Activated T-cell treated with anti-CD3 and anti-CD28 coated beads, Interleukin-2, amount 50 U/mL, for 1 hour (primary cell): ENCODE measurements at regions not wholly inside any gene's neighbourhood (a gene's known extent, or its start where the extent isn't known, plus 50 kb on each side); places are given as distances from the start of the nearest gene placed in this dataset.

Source experiments
- DNase-seq: peaks from one replicate; pipeline ENCODE4 v3.0.0-alpha.2; 2020

DNA sequence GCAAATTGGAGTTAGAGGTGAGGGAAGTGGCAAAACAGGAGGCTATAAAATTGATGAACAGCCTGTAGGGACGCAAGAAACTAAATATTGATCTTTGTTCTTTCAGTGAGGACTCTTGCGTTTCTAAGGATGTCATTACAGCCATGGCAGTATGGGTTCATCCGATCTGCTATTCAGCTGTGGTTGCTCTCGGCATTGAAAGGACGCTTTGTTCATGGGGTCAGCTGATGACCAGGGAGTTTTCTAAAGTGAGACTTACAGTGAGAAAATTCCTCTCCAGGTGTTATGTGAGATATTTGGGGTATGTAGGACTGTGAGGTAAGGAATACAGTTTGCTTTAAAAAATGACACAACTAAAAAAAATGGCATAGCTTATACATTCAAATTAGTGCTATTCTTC, 52.7 kb upstream of the PELI1 start:
- DNase-seq = no peak

DNA sequence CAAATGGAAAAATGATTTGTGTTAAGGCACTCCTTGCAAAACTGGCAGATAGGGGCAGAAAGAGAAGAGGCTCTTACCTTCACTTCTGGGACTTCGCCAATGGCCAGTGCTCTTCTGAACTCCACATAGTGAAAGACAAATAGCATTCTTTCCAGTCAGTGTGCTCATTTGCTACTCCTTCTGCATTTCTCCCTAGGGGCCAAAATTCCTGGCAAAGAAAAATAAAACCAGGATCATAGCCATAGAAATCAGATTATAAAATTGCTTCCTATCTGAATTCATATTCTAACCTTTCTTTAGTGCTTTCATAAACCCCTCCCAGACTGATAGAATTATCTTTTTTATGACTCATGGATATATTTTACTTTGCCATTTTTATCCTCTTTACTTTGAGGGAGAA, 56.9 kb upstream of the PELI1 start:
- DNase-seq = no peak

DNA sequence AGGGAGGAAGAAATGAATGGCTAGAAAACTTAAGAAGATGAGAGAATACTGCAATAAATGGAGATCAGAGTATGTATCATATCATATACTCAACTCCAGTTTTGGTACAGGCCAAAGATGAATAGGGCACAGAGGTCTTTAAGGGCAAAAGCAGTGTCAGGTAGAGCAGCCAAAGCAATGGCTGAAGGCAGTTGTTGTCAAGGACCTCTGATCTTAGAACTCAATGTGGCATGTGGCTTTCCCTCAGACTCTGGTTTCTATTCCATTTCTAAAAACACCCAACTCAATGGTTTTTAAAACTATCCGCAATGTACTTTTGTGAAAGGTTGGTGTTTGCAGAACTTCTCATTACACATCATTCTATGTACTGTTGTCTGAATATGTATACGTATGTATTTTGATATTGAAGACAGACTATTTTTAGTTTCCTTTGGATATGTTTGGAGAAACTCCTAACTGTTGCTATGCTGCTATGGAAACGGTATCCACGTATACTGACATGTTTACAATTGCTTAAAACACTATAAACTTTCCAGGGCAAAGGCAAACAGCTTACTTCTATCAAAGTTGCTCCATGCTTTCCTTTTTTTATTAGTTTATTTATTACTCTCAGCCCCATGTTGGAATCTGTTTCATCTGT, 58.1 kb upstream of the PELI1 start:
- DNase-seq = no peak

DNA sequence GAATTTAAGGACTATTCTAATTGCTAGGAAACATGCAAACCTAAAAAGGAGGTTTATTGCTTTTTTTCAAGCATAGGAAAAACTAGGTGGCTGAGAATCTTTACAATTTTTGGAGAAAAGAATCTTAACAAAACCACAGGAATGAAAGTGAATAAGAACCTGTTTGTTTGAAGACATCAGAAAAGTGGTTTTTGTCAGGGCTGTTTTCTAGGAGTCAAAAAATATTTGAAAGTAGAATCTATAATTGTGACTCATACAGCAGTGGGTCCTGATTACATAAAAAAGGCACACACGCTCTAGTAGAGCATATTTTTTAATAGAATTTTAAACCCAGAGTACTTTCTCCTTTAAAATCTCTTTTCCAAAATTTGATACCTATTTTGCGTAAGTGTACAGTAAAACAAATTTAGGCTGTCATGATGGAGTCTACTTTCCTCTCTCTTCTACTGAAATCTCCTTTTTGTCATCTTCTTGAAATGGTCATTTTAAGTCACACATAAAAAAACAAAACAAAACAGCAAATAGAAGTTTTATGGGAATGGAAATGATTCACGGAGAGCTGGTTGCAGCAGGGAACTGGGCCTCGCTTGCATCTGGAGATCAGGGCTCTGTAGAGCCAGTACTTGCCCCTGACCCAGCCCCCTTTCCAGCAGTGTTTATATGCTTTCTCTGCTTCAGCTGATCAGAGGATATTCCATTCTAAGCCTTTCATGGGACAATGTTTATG, 59.1 kb upstream of the PELI1 start:
- no peak for DNase-seq

DNA sequence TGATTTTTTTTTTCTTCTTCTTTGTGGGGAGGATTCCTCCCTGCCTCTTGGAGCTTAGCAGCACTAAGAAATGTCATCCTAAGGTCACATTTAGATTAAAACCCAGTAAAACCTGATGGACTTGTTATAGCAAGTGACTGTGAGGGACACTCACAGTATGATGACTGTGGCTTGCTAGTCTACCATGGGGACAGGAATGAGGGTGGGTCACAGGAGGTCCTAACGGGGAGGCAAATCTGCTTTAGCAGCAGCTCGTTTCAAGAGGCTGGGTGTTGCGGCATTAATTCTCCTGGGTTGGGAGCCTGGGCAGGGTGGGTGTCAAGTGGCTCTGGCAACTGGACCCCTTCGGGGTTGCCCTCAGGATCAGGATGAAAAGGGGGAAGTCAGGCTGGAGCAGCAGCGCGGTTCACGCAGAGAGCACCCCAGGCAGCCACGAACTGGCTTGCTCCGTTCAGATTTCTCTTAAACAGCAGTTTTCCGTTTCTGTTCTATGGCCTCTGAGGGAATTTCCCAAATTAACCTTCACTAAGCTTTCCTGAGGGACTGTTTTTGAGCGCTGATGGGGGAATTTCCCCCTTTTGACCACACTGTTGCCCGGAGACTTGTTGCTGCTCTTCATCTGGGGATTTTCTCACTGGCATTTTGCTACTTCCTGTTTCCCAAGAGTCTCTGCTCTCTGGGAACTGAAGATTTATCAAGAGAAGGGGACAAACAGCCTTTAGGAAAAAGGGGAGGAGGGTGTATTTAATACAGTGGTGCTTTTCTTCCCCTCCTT, 59.8 kb upstream of the PELI1 start:
- DNase-seq = peak; percentile 42

DNA sequence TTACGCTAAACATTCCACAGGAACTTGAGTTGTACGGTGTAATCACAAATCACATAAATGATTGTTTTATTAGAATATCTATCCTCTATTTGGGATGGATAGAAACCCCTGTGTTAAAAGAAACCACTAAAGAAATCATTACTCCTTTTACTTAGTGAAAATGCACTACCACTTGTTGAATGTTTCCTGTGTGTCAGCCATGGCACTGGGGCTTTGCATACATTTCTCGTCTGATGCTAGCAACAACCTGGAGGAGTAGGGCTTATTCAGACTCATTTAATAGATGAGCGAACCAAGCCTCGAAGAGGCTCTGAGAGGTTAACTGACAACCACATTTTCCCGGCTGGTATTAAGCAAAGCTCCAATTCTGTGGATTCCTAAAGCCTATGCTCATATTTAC, 60.5 kb upstream of the PELI1 start:
- no peak for DNase-seq

DNA sequence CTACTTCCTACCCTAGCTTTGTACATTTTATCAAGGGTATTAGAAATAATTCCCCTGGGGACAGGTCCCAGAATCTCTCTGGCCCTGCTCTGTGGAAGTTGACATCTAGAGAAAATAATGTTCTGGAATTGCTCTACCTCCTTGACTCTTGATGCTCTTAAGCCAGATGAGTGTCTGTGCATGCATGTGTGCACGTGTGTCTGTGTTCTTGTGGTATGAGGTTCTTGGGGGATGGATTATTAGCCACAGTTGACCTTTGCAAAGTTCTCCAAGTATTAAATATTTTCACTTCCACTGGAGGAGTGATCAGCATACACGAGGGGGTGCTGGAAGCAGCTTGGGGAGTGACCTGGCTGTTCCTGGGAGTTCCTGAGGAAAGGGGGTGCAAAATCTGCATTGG, 61.2 kb upstream of the PELI1 start:
- DNase-seq = no peak

DNA sequence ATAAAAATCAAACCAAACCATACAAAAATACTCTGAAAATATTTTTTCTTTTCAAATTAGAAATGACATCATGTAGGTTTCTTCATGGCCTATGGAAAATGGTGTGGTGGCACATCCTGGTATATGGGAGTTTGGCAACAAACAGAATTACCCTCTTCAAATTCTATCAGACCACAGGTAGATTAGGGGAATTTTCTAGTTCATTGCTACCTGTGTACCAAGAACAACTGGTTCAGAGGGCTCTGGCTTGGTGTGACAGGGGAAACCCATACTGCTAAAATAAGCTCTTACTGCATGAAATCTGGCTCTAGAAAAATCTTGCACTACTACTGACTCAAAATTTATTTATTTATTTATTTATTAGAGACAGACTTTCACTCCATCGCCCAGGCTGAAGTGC, 63.4 kb upstream of the PELI1 start:
- DNase-seq = no peak

DNA sequence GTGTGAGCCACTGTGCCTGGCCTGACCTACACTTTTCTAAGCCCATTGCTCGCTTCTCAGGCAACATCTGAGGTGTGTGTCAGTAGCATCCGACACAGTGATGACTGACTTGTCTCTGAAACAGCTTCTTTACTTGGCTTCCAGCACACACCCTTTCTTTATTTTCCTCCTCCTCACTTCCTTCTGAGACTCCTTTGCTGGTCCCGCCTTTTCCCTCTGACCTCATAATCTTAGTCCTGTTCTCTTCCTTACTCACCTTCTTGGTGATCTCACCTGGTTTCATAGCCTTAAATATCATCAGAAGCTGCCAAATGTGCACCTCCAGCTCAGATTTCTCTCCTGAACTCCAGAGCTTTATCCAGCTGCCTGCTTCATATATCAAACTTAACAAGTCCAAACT, 66.6 kb upstream of the PELI1 start:
- no peak for DNase-seq

DNA sequence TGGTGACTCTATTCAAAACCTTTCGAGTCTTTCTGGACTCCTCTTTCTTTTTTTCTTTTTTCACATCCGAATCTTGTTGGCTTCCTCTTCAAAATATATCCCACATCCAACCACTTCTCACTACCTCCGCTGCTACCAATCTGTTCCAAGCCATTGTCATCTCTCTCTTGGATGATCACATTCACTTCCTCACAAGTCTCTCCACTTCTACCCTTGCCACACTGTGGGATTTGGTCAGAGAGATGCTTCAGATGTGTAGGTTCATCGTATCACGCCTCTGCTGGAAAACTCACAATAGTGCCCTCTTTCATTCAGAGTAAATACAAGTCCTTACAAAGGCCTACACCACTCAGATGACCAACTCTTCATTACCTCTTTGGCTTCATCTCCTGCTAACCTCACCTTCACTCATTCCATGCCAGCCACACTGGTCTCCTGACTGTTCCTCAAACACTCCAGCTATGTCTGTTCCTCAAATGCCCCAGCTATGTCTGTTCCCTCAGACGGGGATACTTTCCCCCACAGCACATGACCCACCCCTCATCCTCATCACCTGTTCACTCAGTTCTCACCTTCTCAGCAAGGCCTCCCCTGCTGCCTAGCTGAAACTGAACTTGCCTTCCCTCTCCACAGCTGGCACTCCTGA, 67.2 kb upstream of the PELI1 start:
- no peak for DNase-seq

DNA sequence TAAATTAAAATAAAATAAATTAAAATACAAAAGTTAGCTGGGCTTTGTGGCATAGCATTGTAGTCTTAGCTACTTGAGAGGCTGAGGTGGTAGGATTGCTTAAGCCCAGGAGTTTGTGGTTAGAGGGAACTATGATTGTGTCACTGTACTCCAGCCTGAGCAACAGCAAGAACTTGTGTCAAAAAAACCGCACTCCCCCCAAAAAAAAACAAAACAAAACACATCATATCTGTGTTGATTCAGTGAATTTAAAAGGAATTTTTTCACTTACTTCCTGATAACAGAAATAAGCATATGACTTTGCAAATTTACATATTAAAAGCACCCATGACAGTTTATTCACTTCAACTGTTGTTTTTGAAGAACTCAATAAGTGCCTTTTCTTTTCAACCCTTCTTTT, 68.1 kb upstream of the PELI1 start:
- DNase-seq = no peak

DNA sequence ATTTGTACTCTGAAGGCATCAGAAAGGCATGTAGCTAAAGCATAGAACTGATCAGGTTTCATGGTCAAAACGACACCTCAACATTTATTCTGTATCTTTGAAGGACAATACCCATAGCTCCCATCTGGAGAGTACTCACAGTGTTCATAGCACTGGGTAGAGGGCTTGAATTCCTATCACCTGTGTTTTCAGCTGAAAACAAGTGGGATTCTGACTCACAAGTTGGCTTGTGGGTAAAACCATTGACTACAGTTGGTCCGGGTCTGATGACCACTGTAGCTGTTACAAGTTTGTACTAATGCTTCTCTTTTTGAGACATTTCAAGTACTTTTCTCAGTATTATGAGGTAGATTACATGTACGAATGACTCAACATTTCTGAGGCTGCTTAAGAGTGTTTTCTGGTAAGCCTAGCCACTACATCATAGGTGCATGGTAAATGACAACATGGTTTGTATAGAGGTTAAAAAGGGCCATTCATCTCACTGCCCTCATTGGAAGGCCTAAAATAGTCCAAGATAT, 68.6 kb upstream of the PELI1 start:
- DNase-seq = no peak

DNA sequence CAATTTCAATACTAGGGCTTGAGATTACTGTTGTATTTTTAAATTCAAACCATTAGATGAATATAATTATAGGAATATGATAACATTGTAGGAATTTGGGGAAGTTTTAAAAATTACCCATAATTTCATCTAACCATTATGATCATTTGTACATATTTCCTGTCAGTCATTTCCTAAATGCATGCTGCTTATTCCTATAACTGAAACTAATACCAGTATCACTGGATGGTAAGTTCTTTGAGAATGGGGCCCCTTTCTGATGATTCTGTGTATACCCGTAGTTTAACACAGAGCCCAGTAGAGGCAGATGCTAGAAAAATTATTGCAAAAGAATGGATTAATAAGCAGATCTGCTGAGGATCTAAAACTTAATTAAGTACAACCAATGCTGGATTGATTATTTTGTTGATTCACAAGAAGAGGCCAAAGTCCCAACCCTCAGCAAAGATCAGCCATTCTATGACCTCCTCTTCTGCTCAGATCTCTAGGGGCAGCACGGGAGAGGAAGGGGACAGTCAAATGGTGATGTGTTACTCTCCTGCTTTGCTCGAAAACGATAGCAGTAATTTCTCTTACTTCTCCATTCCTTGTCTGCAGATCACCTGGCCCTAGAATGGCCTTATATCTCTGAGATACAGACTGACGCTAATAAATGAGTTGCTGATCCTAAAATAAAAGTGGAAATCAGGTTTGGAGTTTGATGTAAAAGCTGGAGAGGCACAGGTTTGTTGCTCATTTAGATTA, 69.5 kb upstream of the PELI1 start:
- no peak for DNase-seq

DNA sequence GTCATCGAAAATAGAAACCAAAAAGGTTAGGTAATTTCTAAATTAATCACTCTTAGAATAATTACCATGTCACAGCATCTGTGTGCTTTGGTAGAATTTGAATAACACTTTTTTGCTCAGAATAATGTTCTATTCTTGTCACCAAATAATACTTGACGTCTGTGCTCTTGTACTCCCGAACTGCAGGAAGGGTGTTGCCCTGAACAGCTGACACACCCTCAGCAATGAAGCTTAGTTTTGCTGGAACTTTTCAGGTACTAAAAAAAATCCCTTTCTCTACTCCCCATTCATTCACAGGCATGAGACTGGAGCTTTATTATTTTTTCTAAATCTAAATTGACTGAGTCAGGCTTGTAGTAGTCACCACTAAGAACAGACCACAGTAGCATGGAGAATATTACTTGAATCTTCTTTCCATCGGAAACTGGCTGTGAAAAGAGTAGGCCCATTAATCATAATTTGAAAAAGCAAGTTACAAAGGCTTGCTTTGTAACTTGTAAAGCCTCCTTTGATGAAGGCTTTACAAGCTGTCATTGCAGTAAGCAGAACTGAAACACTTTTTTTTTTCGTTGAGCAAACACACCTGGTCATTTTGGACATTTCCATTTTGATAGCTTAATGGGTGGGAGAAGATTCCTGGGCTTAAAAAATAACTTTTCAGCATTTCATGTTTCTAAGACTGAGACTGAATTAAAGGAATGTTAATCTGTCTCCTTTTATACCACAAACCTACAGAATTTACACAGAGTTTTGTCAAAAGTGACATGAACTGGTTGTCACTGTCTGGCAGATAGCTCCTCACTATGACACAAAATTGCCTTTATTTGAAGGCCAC, 70.3 kb upstream of the PELI1 start:
- DNase-seq = no peak

DNA sequence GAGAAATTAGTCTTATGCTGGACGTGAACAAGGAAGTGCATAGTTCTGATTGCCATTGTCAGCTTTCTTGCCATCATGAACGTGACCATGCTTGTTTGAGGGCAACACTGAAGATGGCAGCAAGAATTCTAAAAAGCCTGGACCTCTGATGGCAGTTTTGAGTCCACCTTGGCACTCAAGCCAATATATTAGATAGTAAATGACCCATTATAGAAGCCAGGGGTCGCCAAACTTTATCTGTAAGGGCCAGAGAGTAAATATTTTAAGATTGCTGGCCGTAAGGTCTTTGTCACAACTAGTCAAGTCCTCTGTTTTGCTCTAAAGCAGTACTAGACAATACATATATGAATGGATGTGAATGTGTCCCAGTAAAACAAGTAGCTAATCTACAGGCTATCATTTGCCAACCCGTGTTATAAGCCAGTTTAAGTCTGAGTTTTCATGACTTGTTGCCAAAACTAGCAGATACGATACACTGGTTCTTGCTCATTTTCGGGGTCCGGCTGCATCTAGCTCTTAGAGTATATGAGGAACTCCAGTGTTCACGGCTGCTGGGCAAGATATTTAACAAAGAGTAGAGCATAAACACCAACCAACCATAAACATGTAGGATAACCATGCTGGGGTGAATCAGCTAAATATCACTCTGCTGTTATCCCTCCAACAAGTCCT, 73.1 kb upstream of the PELI1 start:
- no peak for DNase-seq

DNA sequence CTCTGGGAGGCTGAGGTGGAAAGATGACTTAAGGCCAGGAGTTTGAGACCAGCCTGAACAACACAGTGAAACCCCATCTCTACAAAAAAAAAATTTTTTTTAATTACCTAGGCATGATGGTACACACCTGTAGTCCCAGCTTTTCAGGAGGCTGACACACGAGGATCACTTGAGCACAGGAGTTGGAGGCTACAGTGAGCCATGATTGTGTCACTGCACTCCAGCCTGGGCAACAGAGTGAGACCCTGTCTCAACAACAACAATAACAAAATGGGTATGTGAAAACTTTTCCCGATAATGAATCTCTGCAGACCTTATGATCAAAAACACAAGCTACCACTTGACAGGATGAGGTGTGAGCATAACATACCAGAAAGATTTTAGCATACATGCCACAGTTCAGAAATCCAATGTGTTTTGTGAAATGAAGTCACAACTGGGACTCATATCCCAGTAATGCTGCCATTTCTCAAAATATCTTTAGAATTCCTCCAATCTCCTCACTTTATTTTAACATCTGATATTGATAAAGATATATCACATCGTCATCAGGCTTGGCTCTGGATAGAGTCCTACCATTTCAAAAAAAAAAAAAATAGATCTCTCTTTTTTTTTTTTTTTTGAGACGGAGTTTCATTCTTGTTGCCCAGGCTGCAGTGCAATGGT, 74.0 kb upstream of the PELI1 start:
- no peak for DNase-seq

DNA sequence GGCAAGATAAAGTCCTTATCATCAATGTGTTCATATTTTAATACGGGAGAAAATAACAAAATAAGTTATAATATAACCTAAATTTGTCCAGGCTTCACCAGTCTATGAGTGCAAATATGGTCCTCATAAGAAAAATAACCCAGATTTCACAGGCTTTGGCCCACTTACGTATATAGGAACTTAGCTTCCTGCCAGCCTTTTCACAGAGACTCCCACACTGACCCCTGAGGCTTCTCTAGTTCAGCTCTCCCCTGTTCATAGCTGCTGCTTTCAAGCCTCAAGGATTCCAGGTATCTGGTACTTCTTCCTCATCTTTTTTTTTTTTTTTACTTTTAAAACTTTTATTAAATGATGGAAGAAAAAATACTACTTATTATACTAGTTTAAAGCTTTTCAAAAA, 74.9 kb upstream of the PELI1 start:
- DNase-seq = no peak

DNA sequence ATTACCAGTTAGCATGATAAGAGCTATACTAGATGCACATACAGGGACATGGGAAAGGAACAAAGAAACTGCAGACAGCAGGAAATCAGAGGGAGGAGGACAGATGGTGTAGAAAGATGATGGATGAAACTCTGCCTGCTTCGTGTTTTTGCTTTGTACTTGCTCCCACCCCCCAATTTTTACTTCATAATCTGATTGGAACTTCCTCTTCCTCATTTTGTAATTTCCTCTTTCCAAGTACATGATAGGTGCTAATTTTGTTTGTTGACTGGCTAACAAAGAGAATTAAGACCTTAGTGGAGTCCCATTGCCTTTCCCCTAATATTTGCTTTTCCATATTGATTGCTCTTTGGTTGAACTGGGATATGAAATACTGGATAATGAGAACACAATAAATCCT, 76.0 kb upstream of the PELI1 start:
- DNase-seq = no peak

DNA sequence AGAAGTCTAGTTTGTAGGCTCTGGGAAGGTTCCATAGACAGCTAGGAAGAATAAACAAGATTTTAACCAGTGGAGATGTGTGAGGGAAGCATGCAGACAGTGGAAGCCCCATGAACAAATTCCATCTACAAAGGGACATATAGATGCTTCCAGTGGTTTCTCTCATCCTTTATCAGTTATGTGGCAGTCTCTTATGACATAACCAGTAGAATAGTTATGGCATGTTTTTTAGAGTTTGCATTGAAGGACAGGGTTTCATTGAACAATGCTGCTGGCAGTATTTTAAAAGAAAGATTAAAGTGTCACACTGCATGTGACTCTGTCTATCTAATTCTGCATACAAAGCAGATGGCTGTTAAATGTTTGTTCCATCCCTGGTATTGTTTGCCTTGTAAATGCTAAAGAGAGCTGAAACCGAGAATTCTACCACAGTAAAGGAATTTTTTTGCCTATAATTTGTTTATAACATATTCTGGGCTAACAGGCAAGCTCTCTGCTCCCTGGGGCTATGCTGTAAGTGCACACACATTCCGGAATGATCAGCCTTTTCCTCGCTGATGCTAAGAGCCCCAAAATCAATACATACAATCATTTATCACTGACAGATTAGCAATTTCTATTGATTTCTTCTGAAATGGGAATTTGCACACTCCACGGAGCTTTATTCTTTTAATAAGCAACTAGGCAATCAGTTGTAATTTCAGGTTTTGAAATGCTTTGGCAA, 76.8 kb upstream of the PELI1 start:
- no peak for DNase-seq

DNA sequence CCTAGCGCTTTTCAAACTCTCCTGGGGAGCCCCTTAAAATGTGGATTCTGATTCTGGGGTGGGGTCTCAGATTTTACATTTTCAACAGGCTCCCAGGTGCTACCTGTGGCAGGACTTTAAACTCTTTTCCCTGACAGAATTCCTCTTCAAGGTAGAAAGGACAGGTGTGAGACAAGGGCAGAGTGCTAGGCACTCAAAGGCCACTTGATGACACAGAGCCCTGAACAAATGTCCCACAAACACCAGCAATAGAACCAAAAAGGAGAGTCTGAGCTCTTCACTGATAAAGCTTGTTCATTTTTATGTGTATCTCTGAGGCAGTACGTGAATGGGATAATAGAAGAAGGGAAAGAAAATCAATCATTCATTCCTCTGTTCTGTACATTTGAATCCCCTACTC, 77.7 kb upstream of the PELI1 start:
- DNase-seq = no peak
